HEK293 (cell line): ENCODE measurements at regions not wholly inside any gene's neighbourhood (a gene's known extent, or its start where the extent isn't known, plus 50 kb on each side); places are given as distances from the start of the nearest gene placed in this dataset.

Experiments
- CTCF ChIP-seq: fragments of 450-650 bp; formaldehyde crosslinking; IDR thresholded peaks from 2 replicates; pipeline ENCODE4 v1.5.1; 2016; ENCODE audit warnings: missing biosample characterization, missing genetic modification characterization
- ZNF221 ChIP-seq: fragments of 450-650 bp; formaldehyde crosslinking; IDR thresholded peaks from 2 replicates; pipeline ENCODE4 v1.5.1; 2017; ENCODE audit warnings: missing biosample characterization, missing genetic modification characterization, borderline replicate concordance
- ZNF510 ChIP-seq: fragments of 450-650 bp; formaldehyde crosslinking; IDR thresholded peaks from 2 replicates; pipeline ENCODE4 v1.5.1; 2018; ENCODE audit warnings: mild to moderate bottlenecking, missing genetic modification characterization, missing biosample characterization; ENCODE audit not compliant: insufficient replicate concordance

- TF ChIP-seq CTCF (tag by site-specific recombination) (no peak), ZNF510 (tag by site-specific recombination) (no peak), ZNF221 (tag by site-specific recombination) (no peak)
These were observed 335.1 kb upstream of the CNTN6 start for GRCh38 chr3:757711-758110.
